Mesodermal cell (in vitro differentiated cells): ENCODE measurements at regions not wholly inside any gene's neighbourhood (a gene's known extent, or its start where the extent isn't known, plus 50 kb on each side); places are given as distances from the start of the nearest gene placed in this dataset.

Source experiments
- H3K27ac ChIP-seq: 2 replicates; pipeline ENCODE4 v1.7.0; 2013; ENCODE audit warnings: mild to moderate bottlenecking, low read depth, low read length, moderate library complexity; ENCODE audit not compliant: severe bottlenecking
- H3K36me3 ChIP-seq: 2 replicates; pipeline ENCODE4 v1.7.1; 2013; ENCODE audit warnings: mild to moderate bottlenecking, low read length, moderate library complexity; ENCODE audit not compliant: control insufficient read depth, insufficient read depth
- H3K4me1 ChIP-seq: one replicate; pipeline ENCODE4 v1.7.1; 2013; ENCODE audit warnings: mild to moderate bottlenecking, low read length; ENCODE audit not compliant: insufficient read depth, control insufficient read depth, poor library complexity, severe bottlenecking
- H3K4me3 ChIP-seq: 2 replicates; pipeline ENCODE4 v1.7.0; 2013; ENCODE audit warnings: low read length, control low read depth, mild to moderate bottlenecking; ENCODE audit not compliant: insufficient read depth, poor library complexity, severe bottlenecking; ENCODE audit errors: extremely low read depth
- H3K9me3 ChIP-seq: 2 replicates; pipeline ENCODE4 v1.7.1; 2013; ENCODE audit warnings: mild to moderate bottlenecking, low read length, moderate library complexity; ENCODE audit not compliant: control insufficient read depth
- WGBS, 2 experiments: methylation state at CpG; one replicate each; pipeline ENCODE4 v1.1.5; 2013; ENCODE audit warnings: missing lambda C conversion rate in 2 of 2; ENCODE audit not compliant: insufficient coverage in 2 of 2; 5-methylcytosine and 5-hydroxymethylcytosine counted together

DNA sequence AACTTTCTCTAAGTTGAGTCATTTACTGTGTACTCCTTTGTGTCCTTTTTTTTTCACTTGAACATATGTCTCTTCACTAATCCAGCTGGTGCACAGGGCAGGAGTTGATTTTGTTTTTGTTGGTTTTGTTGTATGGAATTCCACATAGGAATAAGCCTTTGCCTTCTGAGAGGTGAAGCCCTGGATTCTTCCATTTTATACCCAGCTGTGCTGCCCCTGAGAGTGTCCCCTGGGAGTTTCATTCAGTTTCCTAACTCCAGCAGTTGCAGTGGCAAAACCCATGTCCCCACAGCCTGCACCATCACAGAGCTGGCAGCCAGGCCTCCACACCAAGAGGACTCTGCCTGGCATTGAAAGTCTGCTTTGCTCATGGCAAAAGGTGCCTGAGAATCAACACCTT, 107.3 kb upstream of the SYNDIG1 start:
- Histone ChIP-seq H3K4me3 (no peak overlapping the region), H3K27ac (no peak overlapping the region), H3K9me3 (peaks cover 10% of the 10 kb centered on the region), H3K4me1 (no peaks in the 10 kb centered on the region), H3K36me3 (no peaks in the 10 kb centered on the region)

DNA sequence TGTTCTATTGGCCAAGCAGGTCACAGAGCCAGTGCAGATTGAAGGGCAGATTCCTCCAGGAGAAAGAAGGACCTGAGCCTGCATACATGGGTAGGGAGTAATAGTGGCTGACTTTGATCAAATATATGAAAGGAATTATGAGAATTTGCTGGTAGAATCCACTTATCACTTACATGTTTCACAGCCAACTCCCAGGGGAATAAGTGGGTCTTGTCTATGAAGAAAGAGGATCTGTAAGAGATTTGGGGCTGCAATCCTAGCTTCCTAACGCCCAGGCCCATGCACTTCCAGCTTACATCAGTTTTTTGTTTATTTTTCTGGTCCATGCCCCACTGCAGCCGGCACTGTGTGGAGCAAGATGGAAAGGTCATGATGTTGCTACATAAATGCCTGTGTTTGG, 107.9 kb upstream of the SYNDIG1 start:
- H3K4me1 ChIP-seq: no peaks in the 10 kb centered on the region
- H3K27ac ChIP-seq: no peak overlapping the region
- H3K36me3 ChIP-seq: no peaks in the 10 kb centered on the region
- 80 to 86% methylated on average over 1 of the region's 2 CpGs for WGBS, 2 experiments
- H3K4me3 ChIP-seq: no peak overlapping the region
- peaks cover 10% of the 10 kb centered on the region for H3K9me3 ChIP-seq

DNA sequence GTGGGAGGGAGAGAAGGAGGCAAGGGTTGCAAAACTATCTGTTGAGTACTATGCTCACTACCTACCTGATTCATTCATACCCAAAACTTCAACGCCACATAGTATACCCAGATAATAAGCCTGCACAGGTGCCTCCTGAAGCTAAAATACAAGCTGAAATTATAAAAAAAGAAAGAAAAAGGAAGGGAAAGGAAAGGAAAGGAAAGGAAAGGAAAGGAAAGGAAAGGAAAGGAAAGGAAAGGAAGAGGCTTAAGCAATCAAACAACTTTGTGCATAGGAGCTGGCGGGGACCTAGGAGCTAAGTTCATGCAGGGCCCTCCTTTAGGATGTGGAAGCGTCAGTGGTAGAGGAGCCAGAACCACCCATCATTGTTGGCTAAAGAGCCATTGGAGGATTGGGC, 108.9 kb upstream of the SYNDIG1 start:
- H3K27ac ChIP-seq: no peak overlapping the region
- H3K36me3 ChIP-seq: no peaks in the 10 kb centered on the region
- H3K9me3 ChIP-seq: peaks cover 10% of the 10 kb centered on the region
- no peaks in the 10 kb centered on the region for H3K4me1 ChIP-seq
- WGBS, 2 experiments: 94 to 96% methylated on average over 2 of the region's 3 CpGs
- no peak overlapping the region for H3K4me3 ChIP-seq

DNA sequence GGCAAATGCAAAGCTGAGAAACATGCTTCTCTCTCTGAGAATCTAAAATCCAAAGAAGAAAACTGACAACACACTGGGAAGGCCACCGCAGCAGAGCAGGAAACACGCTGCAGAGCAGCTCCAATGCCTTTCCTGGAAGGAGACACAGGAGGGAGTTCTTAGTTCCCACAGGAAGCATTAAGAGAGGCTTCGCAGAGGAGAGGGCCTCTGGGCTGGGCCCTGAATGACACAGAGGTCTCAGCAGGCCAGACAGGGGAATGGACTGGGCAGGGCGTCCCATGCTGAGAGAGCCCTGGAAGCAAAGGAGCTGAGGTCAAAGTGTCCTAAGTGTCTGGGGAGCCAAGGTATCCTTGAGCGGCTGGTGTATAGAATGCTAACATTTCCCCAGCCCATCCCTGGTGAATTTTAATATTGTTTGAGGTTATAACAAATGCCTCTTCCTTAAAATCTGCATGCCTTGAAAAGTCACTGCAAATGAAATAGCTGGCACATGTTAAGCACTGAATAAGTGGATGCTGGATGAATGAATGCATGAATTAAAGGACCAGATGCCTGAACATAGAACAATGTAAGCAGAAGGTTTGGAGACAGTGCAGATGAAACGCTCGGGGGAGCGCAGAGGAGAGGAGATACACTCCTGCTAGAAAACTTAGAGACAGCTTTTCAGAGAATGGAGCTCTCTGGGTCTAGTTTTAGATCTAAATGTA, 110.0 kb upstream of the SYNDIG1 start:
- Histone ChIP-seq H3K9me3 (peaks cover 10% of the 10 kb centered on the region), H3K4me1 (no peaks in the 10 kb centered on the region), H3K27ac (no peak overlapping the region), H3K36me3 (no peaks in the 10 kb centered on the region), H3K4me3 (no peak overlapping the region)
- WGBS, 2 experiments: 64 to 71% methylated on average over 7 to 8 of the region's 8 CpGs

DNA sequence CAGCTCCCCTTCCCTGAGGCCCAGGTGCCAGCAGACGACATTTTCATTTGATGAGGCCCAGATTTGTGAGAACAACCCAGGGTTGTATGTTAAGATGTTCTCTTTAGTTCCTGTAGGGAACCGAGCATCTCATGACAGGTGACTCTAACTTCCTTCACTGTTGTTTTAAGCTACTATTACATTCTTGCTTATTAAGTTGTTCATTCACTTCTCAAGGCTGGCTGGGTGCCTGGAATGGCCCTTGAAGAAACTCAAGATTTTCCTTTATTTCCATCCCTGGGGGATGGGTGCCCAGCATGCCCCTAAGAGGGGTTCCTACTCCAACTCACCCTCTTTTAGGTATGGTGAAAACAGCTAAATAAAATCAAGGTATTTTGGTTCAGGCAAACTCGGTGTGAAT, 111.5 kb upstream of the SYNDIG1 start:
- H3K9me3 ChIP-seq: peaks cover 10% of the 10 kb centered on the region
- 80 to 100% methylated on average over 1 of the region's 3 CpGs for WGBS, 2 experiments
- H3K36me3 ChIP-seq: no peaks in the 10 kb centered on the region
- H3K27ac ChIP-seq: no peak overlapping the region
- H3K4me3 ChIP-seq: no peak overlapping the region
- no peaks in the 10 kb centered on the region for H3K4me1 ChIP-seq

- WGBS, 2 experiments: 91 to 92% methylated on average over 3 of the region's 3 CpGs
- H3K4me1 ChIP-seq: no peaks in the 10 kb centered on the region
- no peak overlapping the region for H3K27ac ChIP-seq
- H3K9me3 ChIP-seq: peaks cover 8% of the 10 kb centered on the region
- H3K36me3 ChIP-seq: no peaks in the 10 kb centered on the region
- H3K4me3 ChIP-seq: no peak overlapping the region
These were observed 112.3 kb upstream of the SYNDIG1 start for GRCh38 chr20:24357177-24357576.

GRCh38 chr20:24353135-24353690, 116.2 kb upstream of the SYNDIG1 start:
- Histone ChIP-seq H3K4me3 (no peak overlapping the region), H3K36me3 (no peaks in the 10 kb centered on the region), H3K9me3 (no peaks in the 10 kb centered on the region), H3K4me1 (no peaks in the 10 kb centered on the region), H3K27ac (no peak overlapping the region)
- WGBS, 2 experiments: 79% methylated on average over 3 of the region's 4 CpGs; no CpG with 5 or more reads in 1 of the 2 experiments

- 87 to 94% methylated on average over 5 to 6 of the region's 7 CpGs for WGBS, 2 experiments
- no peak overlapping the region for H3K27ac ChIP-seq
These were observed 118.5 kb upstream of the SYNDIG1 start for GRCh38 chr20:24350923-24351368.

DNA sequence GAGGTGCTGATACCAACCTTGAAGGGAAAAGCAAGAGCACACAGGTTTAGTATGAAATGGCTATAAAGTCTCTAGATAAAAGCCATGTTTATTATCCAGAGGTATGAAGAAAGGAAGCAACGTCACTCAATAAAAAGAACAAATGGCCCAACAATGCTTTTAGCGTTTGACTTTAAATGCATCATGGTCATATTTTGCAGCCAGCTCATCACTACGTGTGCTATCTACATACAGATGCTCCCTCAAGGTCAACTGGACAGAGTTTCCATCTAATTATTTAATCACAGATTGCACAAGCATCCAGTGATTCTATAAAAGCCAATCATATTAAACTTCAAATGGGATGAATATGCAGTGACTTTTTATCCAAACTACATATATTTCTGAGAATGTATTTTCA, 127.6 kb upstream of the SYNDIG1 start:
- 86 to 93% methylated on average over 3 of the region's 3 CpGs for WGBS, 2 experiments
- Histone ChIP-seq H3K4me1 (no peaks in the 10 kb centered on the region), H3K27ac (no peak overlapping the region), H3K4me3 (no peak overlapping the region), H3K9me3 (no peaks in the 10 kb centered on the region), H3K36me3 (no peaks in the 10 kb centered on the region)

More at GRCh38 chr20:24350923-24351368, 118.5 kb upstream of the SYNDIG1 start:
- no peak overlapping the region for H3K4me3 ChIP-seq
- H3K4me1 ChIP-seq: no peaks in the 10 kb centered on the region
- H3K9me3 ChIP-seq: no peaks in the 10 kb centered on the region
- no peaks in the 10 kb centered on the region for H3K36me3 ChIP-seq

DNA sequence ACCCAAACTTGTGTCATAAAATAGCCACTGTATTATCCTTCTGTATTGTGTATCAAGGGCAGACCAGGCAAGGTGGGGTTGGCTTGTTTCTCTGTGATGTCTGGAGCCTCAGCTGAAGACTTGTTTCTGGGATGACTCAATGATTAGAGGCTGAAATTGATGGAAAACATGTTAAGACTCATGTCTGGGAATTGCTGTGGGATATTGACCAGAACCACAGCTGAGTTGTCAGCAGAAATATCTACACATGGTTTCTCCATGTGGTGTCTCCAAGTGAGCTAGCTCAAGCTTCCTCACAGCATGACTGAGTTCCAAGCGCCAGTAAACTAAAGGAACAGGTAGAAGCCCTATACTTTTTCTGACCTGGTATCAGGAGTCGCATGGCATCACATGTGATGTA, 128.5 kb upstream of the SYNDIG1 start:
- 84 to 100% methylated on average over 2 of the region's 2 CpGs for WGBS, 2 experiments
- Histone ChIP-seq H3K27ac (no peak overlapping the region), H3K36me3 (no peaks in the 10 kb centered on the region), H3K9me3 (no peaks in the 10 kb centered on the region), H3K4me1 (no peaks in the 10 kb centered on the region), H3K4me3 (no peak overlapping the region)

DNA sequence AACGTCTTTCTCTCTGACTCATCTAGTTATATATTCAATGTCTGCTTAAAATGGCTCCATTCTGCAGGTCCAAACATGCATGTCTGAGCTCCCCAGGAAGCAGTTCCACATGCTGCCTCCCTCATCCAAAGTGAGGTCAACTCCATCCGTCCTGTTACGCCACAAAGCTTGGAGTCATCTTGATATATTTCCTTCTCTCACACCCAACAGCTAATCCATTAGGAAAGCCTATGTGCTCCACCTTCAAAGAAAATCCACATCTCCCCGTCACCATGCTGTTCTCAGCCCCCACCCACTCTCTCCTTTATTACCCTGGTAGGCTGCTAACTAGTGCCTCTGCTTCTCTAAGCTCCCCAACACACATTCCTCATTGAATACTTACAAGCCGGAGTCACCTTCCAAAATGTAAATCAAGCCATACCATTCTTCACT, 130.2 kb upstream of the SYNDIG1 start:
- 83 to 85% methylated on average over 5 of the region's 5 CpGs for whole genome bisulfite sequencing, 2 experiments
- H3K4me3 ChIP-seq: no peak overlapping the region
- no peaks in the 10 kb centered on the region for H3K9me3 ChIP-seq
- no peaks in the 10 kb centered on the region for H3K4me1 ChIP-seq
- no peaks in the 10 kb centered on the region for H3K36me3 ChIP-seq
- no peak overlapping the region for H3K27ac ChIP-seq
